GM18508 (cell line): ENCODE measurements at regions not wholly inside any gene's neighbourhood (a gene's known extent, or its start where the extent isn't known, plus 50 kb on each side); places are given as distances from the start of the nearest gene placed in this dataset.

Experiments used
- ATAC-seq: cut with Tn5 transposase; IDR thresholded peaks from one replicate; pipeline ENCODE4 v1.9.1; 2021; ENCODE audit warnings: moderate number of reproducible peaks; ENCODE audit not compliant: insufficient read depth, unreplicated experiment

DNA sequence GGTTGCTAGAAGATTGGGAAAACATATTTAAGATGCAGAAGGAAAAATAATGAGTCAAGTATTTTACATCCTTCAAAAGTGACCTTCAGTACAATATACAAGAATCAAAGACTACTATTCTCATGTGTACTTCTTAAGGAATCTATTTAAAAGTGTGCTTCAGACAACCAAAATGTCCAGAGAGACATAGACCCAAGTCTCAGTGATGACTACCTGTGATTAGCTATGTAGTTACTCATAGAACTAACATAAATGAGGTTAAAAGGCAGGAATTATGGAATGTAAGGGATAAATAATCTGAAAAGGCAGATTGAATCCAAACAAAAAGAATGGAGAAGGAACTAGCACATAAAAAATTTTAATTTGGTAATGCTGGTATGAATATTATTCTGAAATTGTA lies 634.7 kb upstream of the FAM241A start:
- no peak for ATAC-seq

DNA sequence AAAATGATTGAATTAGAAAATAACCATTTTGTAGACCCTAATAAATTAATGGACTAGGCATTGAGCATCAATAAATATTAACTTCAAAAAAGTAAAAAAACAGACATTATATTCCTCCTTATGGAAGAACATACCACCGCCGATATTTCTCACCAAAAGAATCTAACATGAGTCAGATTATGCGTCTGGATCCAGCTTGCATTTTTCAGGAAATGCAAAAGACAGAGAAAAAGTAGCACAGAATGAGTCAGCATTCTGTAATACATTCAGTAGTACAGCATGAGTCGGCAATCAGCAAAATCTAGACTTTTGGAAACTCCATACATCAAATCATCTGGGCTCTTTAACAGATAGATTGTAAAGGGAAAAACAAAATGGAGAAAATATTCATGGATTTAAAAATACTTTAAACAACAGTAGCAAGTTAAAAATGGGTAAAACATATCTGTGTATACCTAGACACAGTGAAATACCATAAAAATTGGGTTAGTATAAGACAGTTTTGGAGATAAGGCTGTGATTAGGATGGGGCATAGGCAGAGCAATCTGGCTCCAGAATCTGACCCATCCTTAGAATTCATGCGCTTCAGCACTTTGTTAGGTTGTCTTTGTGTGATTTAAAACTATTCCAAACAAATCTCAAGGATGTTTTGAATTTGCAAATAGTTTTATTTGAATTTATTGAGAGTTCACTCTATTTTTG lies 633.0 kb upstream of the FAM241A start:
- no peak for ATAC-seq

DNA sequence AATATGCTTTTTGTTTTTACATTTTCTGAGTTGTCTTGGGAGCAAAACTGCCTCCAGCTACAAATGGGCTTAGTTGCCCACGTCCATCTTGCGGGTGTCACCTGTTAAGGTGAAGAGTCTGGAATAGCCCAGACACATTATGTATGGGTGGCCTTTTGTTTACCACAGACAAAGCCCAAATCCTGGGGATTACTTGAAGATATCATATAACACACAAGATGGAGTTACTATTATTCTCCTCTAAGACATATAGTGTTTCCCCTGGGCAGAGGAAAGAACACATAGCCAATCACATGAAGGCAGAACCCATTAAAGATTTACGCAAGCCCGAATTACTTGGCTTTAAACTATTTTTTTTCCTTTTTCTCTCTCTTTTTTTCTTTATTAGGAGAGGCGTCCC lies 625.6 kb upstream of the FAM241A start:
- ATAC-seq = no peak

DNA sequence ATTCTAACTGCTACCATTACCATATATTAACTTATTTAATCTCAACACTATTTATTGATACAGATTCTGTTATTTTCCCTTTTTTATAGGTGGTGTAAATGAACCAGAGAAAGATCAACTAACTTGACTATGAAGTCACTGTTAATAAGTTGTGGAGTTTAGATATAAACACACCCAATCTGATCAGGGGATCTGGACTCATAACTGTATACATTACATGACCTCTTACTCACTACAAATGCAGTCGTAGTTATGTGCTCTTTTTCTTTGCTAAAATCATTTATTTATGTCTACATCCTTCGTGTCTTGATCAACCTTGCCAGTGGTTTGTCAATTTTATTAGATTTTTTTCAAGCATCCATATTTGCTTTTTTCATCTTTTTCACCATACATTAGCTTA lies 614.8 kb upstream of the FAM241A start:
- no peak for ATAC-seq

DNA sequence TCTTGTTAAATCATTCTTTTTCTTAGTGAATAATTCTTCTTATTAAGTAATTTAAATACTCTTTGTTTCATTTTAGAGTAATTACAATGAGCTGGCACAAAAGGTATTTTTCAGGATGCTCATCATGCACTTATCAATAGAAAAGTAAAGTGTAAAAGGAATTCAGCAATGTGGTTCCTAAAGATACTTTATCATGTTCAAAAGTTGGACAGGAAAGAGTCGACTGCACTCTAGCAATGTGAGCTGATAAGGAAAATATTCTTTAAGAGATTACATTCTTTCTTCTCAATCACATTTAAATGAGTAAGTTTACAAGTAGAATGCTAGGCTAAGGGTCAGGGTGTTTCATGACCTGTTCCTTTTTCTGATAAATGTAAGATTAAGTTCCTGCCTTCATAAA lies 609.5 kb upstream of the FAM241A start:
- no peak for ATAC-seq

DNA sequence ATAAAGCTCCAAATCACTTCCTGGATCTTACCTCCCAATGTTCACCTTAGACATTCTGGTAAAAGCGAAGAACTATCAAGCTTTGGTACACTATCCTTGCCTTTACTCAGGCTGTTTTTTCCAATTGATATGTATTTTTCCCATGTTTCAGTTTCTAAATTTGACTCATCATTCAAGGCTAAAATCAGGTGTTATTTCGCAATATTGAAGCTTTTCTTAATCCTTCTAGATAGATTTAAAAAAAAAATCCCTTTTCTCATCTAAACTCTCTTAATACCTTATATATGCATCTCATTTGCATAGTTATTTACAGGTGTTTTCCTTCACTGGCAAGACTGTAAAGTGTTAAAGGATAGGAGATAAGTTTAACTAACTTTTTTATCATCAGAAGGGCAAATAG lies 608.1 kb upstream of the FAM241A start:
- no peak for ATAC-seq

DNA sequence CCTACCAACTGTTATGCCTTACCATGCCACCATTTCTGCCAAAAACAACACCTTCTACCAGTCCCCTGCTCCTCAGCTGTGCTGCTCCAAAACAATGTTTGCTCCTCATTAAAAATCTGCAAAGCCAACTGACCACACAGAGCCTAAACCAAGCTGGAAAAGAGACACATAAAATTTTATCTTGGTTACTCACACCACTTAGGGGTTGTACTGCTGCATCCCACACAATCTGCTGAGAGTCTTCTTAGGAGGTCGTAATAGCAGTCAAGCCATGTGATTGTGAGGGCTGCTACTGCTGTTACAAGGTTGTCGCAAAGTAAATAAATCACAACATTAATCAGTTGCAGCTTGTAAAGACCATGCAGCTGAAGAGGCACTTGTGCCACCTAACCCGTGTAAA lies 607.4 kb upstream of the FAM241A start:
- ATAC-seq = no peak

DNA sequence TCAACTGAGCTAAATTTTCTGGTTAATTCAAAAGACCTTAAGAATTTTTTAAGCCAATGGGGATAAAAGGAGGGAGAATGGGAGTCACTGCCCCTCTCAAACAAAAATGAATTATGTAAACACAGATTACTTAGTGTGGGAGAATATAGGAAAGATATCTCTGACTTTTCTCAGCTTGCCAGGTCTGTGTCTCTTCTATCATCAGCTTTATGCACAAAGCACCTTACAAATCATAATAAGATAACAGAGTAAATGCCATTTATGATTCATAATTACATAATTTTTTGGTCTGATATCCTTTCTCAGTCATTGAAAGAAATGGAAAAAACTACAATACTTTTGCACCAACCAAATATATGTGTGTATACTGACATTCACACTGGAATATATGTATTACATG lies 604.6 kb upstream of the FAM241A start:
- no peak for ATAC-seq

DNA sequence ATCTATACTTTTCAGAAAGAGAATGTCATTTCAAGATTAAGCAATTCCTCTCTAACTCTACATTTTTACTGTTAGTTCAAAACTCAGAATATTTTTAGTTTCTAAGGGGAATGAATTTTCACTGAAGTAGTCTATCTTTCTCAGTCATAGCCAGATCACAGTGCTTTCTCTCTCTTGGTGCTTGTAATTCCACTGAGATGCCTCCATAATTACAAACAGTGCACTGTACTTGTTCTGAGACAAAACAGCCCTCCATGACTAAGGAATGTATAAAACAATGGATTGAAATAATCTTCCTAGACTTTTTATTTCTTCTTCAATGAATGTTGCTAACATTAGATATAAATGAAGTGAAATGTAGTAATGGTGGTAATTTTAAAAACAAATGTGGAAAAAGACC lies 603.2 kb upstream of the FAM241A start:
- no peak for ATAC-seq

DNA sequence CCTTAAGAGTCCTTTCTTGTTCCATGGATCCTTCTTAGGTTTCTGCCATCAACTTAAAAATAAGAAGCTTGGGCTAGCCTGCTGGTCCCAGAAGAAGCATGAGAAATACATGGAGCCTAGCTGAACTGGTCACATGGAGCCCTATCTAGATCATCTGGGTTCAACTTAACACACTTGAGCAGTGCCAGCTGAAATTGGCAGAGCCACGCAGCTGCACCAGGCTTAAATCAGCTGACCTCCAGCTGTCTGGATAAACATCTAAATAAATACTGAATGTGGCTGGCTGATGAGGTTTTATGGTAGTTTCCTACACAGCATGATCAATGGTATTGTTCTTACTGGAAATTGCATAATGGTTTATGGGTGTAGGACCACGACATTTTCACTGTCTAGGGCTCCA lies 598.4 kb upstream of the FAM241A start:
- no peak for ATAC-seq

DNA sequence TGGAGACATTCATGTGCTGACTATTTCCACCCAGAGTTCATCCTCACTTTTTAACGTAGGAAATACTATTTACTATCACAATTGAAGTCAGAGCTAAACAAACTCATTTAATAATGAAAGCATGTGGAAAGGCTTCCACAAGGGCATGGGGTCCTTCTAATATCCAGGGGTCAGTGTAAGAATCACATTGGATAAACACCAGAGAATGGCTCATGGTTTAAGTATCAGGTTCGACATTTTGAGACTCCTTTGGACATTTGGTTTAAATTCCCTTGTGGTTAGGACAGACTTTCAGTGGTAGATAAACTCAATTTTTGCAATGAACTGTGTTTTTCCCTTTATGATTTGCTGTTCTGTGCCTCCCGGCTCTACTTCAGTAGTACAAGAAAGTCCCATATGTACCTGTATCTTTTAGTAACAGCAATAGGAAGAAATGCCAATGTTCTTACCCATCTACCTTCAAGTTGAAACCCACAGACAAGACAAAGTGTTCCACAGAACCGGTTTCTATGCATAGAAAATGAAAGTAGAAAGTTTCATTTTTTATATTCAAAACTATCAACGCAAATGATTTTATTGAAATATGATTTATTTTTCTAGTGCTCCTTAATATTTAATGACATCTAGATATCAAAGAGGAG lies 589.0 kb upstream of the FAM241A start:
- ATAC-seq = no peak

DNA sequence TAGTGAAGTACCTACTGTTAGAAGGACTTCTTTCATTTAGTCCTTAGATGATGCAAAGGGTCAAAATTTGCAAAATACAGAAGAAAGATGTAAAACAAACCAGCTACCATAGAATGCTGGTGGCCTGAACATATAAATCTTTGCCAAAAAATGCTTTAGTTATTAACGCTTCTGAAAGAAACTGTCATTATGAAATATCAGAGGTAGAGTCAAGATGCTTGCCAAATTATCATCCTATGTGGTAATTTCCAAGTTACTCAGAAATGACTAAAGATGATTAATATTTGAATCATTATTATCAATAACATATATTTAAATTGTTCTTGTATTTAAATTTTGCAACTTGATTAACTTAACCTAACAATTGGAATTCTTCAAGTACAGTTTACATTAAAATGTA lies 588.4 kb upstream of the FAM241A start:
- ATAC-seq = no peak

DNA sequence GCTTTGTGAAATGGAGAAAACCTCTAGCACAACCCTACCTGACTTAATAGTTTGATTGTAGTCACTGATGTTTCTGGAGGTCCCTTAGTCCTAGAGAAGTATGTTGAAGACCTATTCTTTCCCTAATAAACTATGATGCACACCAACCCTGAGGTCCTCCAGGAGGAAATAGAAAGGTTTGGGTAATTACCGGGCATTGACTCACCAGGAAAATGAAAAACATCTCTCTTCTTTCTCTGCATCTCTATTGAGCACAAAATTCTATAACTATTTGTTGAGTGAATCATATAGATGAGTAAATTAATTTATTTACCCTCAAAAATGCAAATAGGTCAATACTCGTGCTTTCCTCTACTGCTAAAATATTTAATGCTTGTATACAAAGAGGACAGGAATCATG lies 582.4 kb upstream of the FAM241A start:
- ATAC-seq = no peak

DNA sequence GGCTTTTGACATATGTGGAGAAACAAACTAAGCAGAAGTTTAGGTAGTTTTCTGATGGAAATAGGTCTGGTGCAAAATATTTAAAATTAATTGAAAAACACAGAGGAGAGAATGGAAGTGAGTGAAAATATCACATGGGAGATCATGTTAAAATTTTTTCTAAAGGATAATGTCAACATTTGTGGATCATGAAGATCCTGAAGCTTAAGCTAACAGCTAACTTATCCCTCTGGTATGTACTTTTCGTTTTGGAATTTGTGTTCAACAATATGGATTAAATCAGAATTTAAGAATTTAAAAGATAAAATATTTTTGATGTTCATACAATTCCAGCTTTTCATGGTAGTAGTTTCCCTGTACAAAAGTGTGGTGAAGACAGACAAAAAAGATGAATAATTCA lies 572.8 kb upstream of the FAM241A start:
- ATAC-seq = no peak

DNA sequence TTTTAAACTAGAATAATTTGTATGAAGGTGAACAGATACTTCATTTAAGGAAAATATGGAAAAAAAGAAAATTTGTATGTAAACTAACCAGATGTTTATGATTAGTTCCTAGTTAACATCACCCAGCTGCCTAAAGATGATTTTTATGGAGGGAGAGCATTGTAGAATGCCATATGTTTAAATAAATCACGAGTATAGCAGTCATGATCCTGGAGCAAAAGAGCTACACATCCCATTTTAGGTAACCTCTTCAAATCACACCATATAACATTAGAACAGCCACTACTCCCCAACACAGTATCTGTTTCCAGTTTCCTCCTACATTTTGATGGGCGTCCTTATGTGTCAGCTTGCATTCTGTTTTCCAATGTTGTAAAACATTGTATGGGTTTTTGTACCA lies 571.9 kb upstream of the FAM241A start:
- no peak for ATAC-seq

DNA sequence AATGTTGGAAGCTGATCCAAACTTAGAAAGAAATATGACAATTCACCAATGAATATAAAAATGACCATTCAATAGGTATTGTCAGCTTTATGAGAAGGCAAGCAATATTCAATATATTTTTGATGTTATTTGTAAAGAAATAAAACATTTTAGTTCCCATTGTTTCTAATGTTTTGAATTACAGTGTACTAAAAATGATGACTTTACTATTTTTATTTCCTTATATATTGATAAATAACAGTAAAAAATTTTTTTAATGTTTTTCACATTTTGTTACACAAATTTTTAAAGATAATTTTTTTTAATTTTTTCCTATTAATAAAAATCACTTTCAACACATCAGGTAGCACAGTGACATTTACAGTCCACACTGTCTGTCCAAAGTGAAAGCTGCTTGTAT lies 565.5 kb upstream of the FAM241A start:
- ATAC-seq = no peak

DNA sequence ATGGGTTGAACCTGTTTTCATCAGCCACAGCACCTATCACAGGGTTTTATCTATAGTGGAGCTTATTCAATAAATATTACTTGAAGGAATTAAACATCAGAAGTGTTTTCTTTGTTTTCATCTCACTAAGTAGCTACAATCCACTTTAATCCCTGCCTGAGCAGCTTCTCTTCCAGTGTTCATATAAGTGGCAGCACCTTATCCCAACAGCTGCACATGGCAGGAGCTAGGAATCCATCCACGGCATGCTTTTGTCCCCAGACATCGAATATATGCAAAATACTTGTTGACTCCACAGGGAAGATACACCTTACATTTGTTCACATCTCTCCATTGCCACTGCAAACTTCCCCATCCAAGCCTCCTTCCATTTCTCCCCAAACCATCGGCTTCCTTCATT lies 549.8 kb upstream of the FAM241A start:
- ATAC-seq = no peak

DNA sequence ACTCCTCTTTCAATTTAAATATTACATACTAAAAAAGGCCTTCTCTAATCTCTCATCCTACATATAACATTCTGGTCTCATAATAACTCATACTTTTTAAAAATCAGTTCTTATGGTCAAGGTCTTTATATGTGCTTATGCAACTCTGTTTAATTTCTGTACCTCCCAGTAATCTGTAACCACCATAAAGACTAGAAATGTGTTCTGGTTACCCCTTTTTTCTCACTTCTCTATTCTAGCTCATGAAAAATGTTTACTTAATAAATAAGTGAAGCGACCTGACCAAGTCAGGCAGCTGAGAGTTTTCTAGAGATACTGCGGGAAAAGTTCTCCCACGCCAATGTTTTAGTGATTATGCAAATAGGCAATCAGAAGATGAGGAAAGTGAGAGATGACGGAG lies 548.8 kb upstream of the FAM241A start:
- no peak for ATAC-seq

DNA sequence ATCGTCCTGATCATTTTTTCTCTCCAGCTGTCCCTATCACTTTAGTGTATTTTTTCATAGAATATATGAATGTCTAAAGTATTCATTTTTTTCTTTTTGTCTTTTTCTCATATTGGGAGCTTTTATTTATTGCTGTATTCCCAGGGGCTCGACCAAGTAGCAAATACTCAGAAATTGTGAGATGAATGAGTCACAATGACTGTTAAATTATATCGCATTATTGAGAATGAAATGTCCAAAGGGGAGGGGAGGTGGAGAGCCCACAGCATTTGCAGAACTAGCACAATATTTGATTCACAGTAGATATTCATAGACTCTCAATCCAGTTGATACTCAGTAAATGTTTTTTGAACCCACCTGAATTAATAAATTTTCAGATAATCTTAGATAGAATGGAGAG lies 543.6 kb upstream of the FAM241A start:
- ATAC-seq = no peak

DNA sequence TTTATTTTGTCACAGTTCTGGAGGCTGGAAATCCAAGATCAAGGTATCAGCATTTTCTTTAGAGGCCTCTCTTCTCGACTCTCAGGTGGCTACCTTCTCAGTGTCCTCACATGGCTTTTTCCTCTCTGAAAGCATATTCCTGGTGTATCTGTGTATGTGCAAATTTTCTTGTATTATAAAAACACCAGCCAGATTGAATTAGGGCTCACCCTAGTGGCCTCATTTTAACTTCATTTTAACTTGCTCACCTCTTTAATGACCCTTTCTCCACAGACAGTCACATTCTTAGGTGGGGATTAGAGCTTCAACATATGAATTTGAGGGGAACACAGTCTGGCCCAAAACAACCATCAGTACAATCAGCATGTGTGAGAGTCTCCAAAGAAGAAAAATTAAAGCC lies 542.4 kb upstream of the FAM241A start:
- no peak for ATAC-seq

DNA sequence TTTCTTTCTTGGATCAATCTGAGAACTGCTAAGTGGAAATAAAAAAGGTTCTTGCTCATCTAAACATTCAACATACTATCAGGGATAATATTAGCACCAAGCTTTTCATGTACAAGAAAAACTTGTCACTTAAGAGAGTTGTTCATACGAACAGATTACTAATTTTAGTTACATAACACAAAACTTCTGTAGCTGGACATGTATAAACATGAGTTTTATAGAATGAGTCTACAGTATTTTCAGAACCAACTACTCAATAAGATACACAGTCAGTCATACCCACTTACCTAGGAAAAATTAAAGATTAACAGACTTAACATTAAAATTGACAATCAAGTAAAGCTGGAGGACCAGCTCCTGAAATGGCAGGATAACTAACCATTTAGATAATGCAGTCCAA lies 540.1 kb upstream of the FAM241A start:
- no peak for ATAC-seq

DNA sequence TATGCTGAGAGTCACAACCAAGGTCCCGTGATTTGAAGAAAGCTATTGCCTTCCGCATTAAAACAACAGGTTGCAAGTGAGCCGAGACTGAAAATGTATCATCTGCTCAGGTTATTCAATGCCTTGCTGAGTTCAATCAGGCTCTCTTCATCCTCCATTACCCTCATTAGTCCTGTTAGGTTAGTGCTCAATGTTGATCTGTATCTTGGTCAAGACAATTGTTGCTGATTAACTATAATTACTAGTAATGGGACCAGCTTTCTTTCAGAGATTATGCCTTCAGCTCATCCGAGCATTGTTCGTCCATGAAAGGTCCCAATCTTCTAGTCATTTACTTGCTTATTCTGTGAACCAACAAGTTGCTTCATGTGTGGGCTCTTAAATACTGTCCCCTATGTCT lies 534.6 kb upstream of the FAM241A start:
- ATAC-seq = no peak
